ENCODE measurements at regions not wholly inside any gene's neighbourhood (a gene's known extent, or its start where the extent isn't known, plus 50 kb on each side); places are given as distances from the start of the nearest gene placed in this dataset.

- no peak for DNase-seq (ENCODE audit: low read depth)
- no peak for TF ChIP-seq CTCF (conservative IDR thresholded peaks at IDR 0.05; ENCODE audit: low read depth, low read length)
- H3K4me3 ChIP-seq (ENCODE audit: low read length), result no peak overlapping the region
These were observed 113.5 kb upstream of the ARHGAP5 start for GRCh38 chr14:31963587-31963986.

- TF ChIP-seq CTCF (conservative IDR thresholded peaks at IDR 0.05; ENCODE audit: low read depth, low read length), result no peak
- no peak for DNase-seq (ENCODE audit: low read depth)
- H3K4me3 ChIP-seq (ENCODE audit: low read length), result no peak overlapping the region
These were observed 112.6 kb upstream of the ARHGAP5 start for GRCh38 chr14:31964490-31964889.

DNA sequence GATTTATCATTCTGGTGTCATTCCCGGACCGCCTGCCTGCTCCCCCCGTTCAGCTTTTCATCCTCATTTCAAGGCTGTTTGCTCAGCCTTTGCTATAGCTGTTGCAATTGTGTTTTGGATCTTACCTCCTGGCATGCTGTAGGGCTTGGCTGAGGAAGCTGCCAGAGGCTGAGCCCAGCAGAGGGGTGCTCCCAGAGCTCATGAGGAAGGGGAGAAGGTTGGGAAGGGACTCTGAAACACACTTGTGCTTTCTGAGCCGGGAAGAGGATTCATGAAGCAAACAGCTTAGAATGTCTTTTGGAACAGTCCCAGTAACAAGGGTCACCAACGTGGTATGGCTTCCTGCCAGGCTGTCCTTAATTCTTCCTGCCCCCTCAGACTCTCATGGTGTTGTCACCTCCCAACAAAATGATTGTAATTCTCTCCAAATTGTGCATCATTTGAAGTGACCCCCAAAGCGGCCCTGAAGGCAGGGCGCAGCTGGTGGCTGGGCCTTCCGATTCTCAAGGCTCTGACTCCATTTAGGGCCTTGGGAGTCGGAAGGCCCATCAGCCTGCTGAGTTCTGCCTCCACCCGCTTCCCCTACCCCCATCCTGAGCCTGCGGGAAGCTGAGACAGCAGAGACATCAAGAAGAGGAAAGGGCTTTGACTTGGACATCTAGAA is 111.9 kb upstream of the ARHGAP5 start:
- DNase-seq (ENCODE audit: low read depth), result no peak
- no peak overlapping the region for H3K4me3 ChIP-seq (ENCODE audit: low read length)
- no peak for TF ChIP-seq CTCF (conservative IDR thresholded peaks at IDR 0.05; ENCODE audit: low read depth, low read length)

DNA sequence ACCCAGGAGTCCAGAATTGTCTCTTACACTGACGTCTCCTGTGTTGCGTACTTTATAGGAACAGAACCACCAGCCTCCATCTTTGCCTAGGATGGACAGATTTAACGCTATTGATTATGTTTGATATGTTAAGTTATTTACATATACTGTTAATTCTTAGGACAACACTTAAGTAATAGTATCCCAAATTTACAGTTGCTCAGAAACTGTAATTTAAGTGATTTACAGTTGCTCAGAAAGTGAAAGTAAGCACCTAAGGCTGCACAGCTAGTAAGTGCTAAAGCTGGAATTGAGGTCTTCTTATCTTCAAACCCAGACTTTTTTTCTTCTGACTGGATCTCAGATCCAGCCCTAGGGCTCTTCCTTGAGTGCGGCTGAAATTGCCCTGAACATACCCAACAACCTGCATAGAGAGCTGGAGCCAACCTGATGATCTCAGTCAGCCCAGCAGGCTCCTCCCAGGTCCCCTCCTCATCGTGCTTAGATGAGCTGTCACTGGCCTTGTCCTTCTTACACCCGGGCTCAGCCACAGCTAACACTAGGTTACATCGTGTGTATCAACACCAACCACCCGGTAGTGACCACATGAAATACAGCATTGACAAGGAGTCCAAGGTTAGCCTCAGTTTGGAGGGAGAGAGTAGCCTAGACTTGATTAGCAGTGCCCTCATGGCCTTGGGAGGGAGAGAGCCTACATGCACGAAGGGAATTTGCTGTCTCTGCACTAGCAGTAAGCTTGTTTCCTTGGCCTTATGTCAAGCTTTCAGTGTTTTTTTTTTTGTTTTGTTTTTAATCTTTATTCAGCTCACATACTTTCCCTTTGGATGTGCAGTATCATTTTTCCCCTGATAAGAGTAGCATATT is 111.1 kb upstream of the ARHGAP5 start:
- DNase-seq (ENCODE audit: low read depth), result peak; percentile 42
- TF ChIP-seq CTCF (conservative IDR thresholded peaks at IDR 0.05; ENCODE audit: low read depth, low read length), result no peak
- H3K4me3 ChIP-seq (ENCODE audit: low read length), result no peak overlapping the region

GRCh38 chr14:31966896-31967668 is 110.0 kb upstream of the ARHGAP5 start:
- DNase-seq (ENCODE audit: low read depth), result no peak
- TF ChIP-seq CTCF (conservative IDR thresholded peaks at IDR 0.05; ENCODE audit: low read depth, low read length), result no peak
- H3K4me3 ChIP-seq (ENCODE audit: low read length), result no peak overlapping the region

DNA sequence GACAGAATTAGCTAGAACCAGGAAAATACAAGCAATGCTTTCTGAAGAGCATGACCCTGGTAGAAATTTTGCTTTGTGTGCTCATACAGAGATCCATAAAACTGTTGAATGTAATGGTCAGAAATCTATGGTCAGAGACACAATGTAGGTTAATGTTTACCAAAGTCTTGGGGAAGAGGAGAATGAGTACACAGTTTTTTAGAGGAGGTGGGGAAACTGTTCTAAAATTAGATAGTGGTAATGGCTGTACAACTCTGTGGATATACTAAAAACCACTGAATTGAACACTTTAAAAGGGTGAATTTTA is 109.5 kb upstream of the ARHGAP5 start:
- no peak overlapping the region for H3K4me3 ChIP-seq (ENCODE audit: low read length)
- TF ChIP-seq CTCF (conservative IDR thresholded peaks at IDR 0.05; ENCODE audit: low read depth, low read length), result no peak
- no peak for DNase-seq (ENCODE audit: low read depth)
